ENCODE measurements at regions not wholly inside any gene's neighbourhood (a gene's known extent, or its start where the extent isn't known, plus 50 kb on each side); places are given as distances from the start of the nearest gene placed in this dataset.

GRCh38 chr21:35457097-35457804, 408.1 kb upstream of the RUNX1 start:
- TF ChIP-seq CBX8 (IDR thresholded peaks at IDR 0.05) (no peak), POLR2A (IDR thresholded peaks at IDR 0.05; ENCODE audit: low read length) (no peak)

Data from A549 (cell line).